Neural progenitor cell (in vitro differentiated cells): ENCODE measurements at regions not wholly inside any gene's neighbourhood (a gene's known extent, or its start where the extent isn't known, plus 50 kb on each side); places are given as distances from the start of the nearest gene placed in this dataset.

Experiments
- EZH2 ChIP-seq: fragments of 200-600 bp; sonication (generic); IDR thresholded peaks from 2 replicates; pipeline ENCODE4 v1.6.1; 2017; ENCODE audit warnings: antibody characterized with exemption, mild to moderate bottlenecking, moderate library complexity
- TF ChIP-seq, protein P1 (sequence below): fragments of 200-600 bp; sonication (generic); IDR thresholded peaks from 2 replicates; pipeline ENCODE4 v1.5.1; 2017; ENCODE audit warnings: antibody characterized with exemption, mild to moderate bottlenecking

DNA sequence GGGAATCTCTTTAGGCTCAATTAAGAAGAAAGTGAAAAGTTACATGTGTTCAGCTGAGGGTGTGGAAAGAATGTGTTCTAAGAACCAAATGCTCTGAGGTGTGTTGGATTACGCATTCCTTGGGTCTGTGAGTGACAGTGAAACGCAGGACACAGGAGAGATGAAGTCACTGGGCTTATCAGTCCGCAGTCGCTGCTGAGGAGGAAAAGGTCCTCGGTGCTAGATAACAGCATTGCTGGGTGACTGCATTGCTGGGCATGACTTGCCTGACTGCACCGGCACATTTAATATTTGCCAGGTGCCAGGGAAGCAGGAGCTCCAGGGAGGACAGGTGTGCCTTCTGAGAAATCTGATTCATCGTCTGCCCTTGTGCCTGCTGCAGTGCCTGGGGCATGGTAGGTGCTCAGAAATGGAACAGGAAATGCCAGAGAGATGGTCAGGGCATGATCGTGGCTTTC, 64.4 kb upstream of the FZD10 start:
- TF ChIP-seq, protein P1, sequence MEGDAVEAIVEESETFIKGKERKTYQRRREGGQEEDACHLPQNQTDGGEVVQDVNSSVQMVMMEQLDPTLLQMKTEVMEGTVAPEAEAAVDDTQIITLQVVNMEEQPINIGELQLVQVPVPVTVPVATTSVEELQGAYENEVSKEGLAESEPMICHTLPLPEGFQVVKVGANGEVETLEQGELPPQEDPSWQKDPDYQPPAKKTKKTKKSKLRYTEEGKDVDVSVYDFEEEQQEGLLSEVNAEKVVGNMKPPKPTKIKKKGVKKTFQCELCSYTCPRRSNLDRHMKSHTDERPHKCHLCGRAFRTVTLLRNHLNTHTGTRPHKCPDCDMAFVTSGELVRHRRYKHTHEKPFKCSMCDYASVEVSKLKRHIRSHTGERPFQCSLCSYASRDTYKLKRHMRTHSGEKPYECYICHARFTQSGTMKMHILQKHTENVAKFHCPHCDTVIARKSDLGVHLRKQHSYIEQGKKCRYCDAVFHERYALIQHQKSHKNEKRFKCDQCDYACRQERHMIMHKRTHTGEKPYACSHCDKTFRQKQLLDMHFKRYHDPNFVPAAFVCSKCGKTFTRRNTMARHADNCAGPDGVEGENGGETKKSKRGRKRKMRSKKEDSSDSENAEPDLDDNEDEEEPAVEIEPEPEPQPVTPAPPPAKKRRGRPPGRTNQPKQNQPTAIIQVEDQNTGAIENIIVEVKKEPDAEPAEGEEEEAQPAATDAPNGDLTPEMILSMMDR, result no peak
- no peak for TF ChIP-seq EZH2
